IMR-90 (cell line): ENCODE measurements at regions not wholly inside any gene's neighbourhood (a gene's known extent, or its start where the extent isn't known, plus 50 kb on each side); places are given as distances from the start of the nearest gene placed in this dataset.

Source experiments
- ATAC-seq: fragments of 200-7000 bp; cut with Tn5 transposase; 2 replicates; pipeline ENCODE4 v1.9.1; 2020; ENCODE audit warnings: low read depth, mild to moderate bottlenecking, moderate library complexity
- BruUV-seq: library from RNA; stranded (reverse); fragments of 400-500 nt; replicated peaks from 2 replicates; lab custom pipeline; 2021; lab: Mats Ljungman, UMichigan
- CTCF ChIA-PET: fragments of 300-600 bp; formaldehyde crosslinking; extraction: SDS; loops from one replicate; lab custom pipeline; 2021; ENCODE audit warnings: antibody characterized with exemption; lab: Yijun Ruan, JAX
- POLR2A ChIA-PET: fragments of 300-600 bp; sonication (Branson Sonifier 250); formaldehyde crosslinking; loops from one replicate; lab custom pipeline; 2022; ENCODE audit warnings: antibody characterized with exemption; ENCODE audit not compliant: unreplicated experiment; lab: Charles Lee
- DNase-seq: peaks from one replicate; pipeline ENCODE4 v3.0.0; 2013
- H2AFZ ChIP-seq: replicated peaks from 2 replicates; pipeline ENCODE3; 2013; ENCODE audit warnings: low read length, mild to moderate bottlenecking; ENCODE audit not compliant: poor library complexity
- H2AK5ac ChIP-seq: 2 replicates; pipeline ENCODE4 v1.6.1; 2013; ENCODE audit warnings: low read depth, low read length, inconsistent platforms
- H2AK9ac ChIP-seq: replicated peaks from 2 replicates; pipeline ENCODE3; 2013; ENCODE audit warnings: mild to moderate bottlenecking, low read depth, low read length, moderate library complexity; ENCODE audit not compliant: poor library complexity
- H2BK120ac ChIP-seq: 2 replicates; pipeline ENCODE4 v1.6.1; 2013; ENCODE audit warnings: low read depth, low read length, inconsistent platforms
- H2BK15ac ChIP-seq: 3 replicates; pipeline ENCODE4 v1.6.1; 2013; ENCODE audit warnings: low read depth, low read length, inconsistent platforms
- H2BK20ac ChIP-seq: 2 replicates; pipeline ENCODE4 v1.6.1; 2013; ENCODE audit warnings: low read depth, mild to moderate bottlenecking, inconsistent platforms, low read length, moderate library complexity
- H2BK5ac ChIP-seq: 2 replicates; pipeline ENCODE4 v1.6.1; 2013; ENCODE audit warnings: mild to moderate bottlenecking, low read depth, low read length, inconsistent platforms; ENCODE audit not compliant: poor library complexity, severe bottlenecking
- H3K14ac ChIP-seq: replicated peaks from 2 replicates; pipeline ENCODE4 v1.6.1; 2013; ENCODE audit warnings: low read depth, low read length, inconsistent platforms
- H3K18ac ChIP-seq: 2 replicates; pipeline ENCODE4 v1.6.1; 2013; ENCODE audit warnings: low read depth, low read length, control low read depth
- H3K23ac ChIP-seq: 2 replicates; pipeline ENCODE4 v1.6.1; 2013; ENCODE audit warnings: low read depth, low read length, inconsistent platforms
- H3K27ac ChIP-seq: 2 replicates; pipeline ENCODE4 v1.5.1; 2013; ENCODE audit warnings: mild to moderate bottlenecking, control low read depth, low read length; ENCODE audit not compliant: insufficient read depth
- H3K27me3 ChIP-seq: 2 replicates; pipeline ENCODE4 v1.6.1; 2013; ENCODE audit warnings: low read length; ENCODE audit not compliant: control insufficient read depth, insufficient read depth
- H3K36me3 ChIP-seq: 2 replicates; pipeline ENCODE4 v1.6.1; 2013; ENCODE audit warnings: low read length, mixed read lengths; ENCODE audit not compliant: control insufficient read depth, insufficient read depth
- H3K4ac ChIP-seq: 2 replicates; pipeline ENCODE4 v1.6.1; 2013; ENCODE audit warnings: low read depth, low read length, inconsistent platforms
- H3K4me1 ChIP-seq: 2 replicates; pipeline ENCODE4 v1.6.1; 2013; ENCODE audit warnings: low read length, mixed read lengths; ENCODE audit not compliant: control insufficient read depth, insufficient read depth
- H3K4me2 ChIP-seq: 2 replicates; pipeline ENCODE4 v1.6.1; 2013; ENCODE audit warnings: low read depth, mild to moderate bottlenecking, control low read depth, low read length, moderate library complexity
- H3K4me3 ChIP-seq: 2 replicates; pipeline ENCODE4 v1.5.1; 2013; ENCODE audit warnings: low read depth, mild to moderate bottlenecking, control low read depth, low read length, moderate library complexity; ENCODE audit not compliant: insufficient read depth
- H3K56ac ChIP-seq: 2 replicates; pipeline ENCODE4 v1.6.1; 2013; ENCODE audit warnings: low read length, inconsistent platforms; ENCODE audit not compliant: insufficient read depth; ENCODE audit errors: extremely low read depth
- H3K79me1 ChIP-seq, 2 experiments: 2 replicates each; pipeline ENCODE4 v1.6.1; 2013; ENCODE audit warnings: low read length in 2 of 2, inconsistent platforms in 1 of 2, low read depth in 1 of 2
- H3K9ac ChIP-seq: 2 replicates; pipeline ENCODE4 v1.6.1; 2013; ENCODE audit warnings: low read depth, low read length, control low read depth
- H3K9me1 ChIP-seq: 2 replicates; pipeline ENCODE4 v1.6.1; 2013; ENCODE audit warnings: low read length, inconsistent platforms; ENCODE audit not compliant: insufficient read depth
- H3K9me3 ChIP-seq: 2 replicates; pipeline ENCODE4 v1.6.1; 2013; ENCODE audit warnings: low read length; ENCODE audit not compliant: control insufficient read depth, insufficient read depth
- H4K20me1 ChIP-seq: 2 replicates; pipeline ENCODE4 v1.6.1; 2013; ENCODE audit warnings: low read length, inconsistent platforms; ENCODE audit not compliant: insufficient read depth
- H4K5ac ChIP-seq: 2 replicates; pipeline ENCODE4 v1.6.1; 2013; ENCODE audit warnings: mild to moderate bottlenecking, low read depth, low read length, control low read depth
- H4K8ac ChIP-seq, 2 experiments: 2 replicates each; pipeline ENCODE4 v1.6.1; 2013; ENCODE audit warnings: low read depth in 2 of 2, low read length in 2 of 2, control low read depth in 1 of 2, inconsistent platforms in 1 of 2
- H4K91ac ChIP-seq: 2 replicates; pipeline ENCODE4 v1.6.1; 2013; ENCODE audit warnings: low read depth, low read length, inconsistent platforms; ENCODE audit not compliant: insufficient read depth
- FOS ChIP-seq: fragments of 150-350 bp; IDR thresholded peaks from 2 replicates; pipeline ENCODE4 v1.6.1; 2016; ENCODE audit warnings: low read depth, low read length
- MAFK ChIP-seq: IDR thresholded peaks from 2 replicates; pipeline ENCODE4 v1.6.1; 2012; ENCODE audit warnings: low read depth, low read length, improper control_type of control experiment
- NFE2L2 ChIP-seq: fragments of 150-350 bp; IDR thresholded peaks from 2 replicates; pipeline ENCODE4 v1.6.1; 2016; ENCODE audit warnings: low read depth, mild to moderate bottlenecking, low read length
- POLR2A ChIP-seq: IDR thresholded peaks from 2 replicates; pipeline ENCODE4 v1.6.1; 2012; ENCODE audit warnings: mild to moderate bottlenecking, low read depth, low read length
- WGBS, 2 experiments: methylation state at CpG; one replicate each; pipeline versions ENCODE4 v1.1.5 to v1.1.7; 2013; ENCODE audit warnings: missing lambda C conversion rate in 2 of 2; ENCODE audit not compliant: insufficient read length in 1 of 2; ENCODE audit errors: extremely low coverage in 2 of 2; 5-methylcytosine and 5-hydroxymethylcytosine counted together
- dilution Hi-C: fragments of 300-500 bp; cut with HindIII; formaldehyde crosslinking; loops from one replicate; pipeline ENCODE4 v1.14.3; 2018; ENCODE audit warnings: low sequenced_read_pairs; ENCODE audit not compliant: unreplicated experiment
- in situ Hi-C: fragments of 300-500 bp; cut with MboI; formaldehyde crosslinking; loops from 3 replicates; pipeline ENCODE4 v1.14.3; 2019; ENCODE audit warnings: low sequenced_read_pairs, inconsistent platforms, mixed read lengths
- intact Hi-C: fragments of 100-400 bp; cut with micrococcal nuclease; formaldehyde crosslinking; loops from 2 replicates; pipeline ENCODE4 v1.10.0; 2022

- Histone ChIP-seq H4K20me1 (no peaks in the 10 kb centered on the region), H3K9me3 (peaks cover 8% of the 10 kb centered on the region), H3K9me1 (no peaks in the 10 kb centered on the region), H2AK9ac (no peak overlapping the region), H3K36me3 (no peaks in the 10 kb centered on the region), H3K79me1 (no peaks in the 10 kb centered on the region), H3K27ac (no peak overlapping the region), H2BK5ac (no peak overlapping the region), H3K56ac (no peak overlapping the region), H2AFZ (no peak overlapping the region), H2AK5ac (no peak overlapping the region), H3K27me3 (no peaks in the 10 kb centered on the region), H2BK120ac (no peak overlapping the region), H4K91ac (no peak overlapping the region), H3K4me3 (no peak overlapping the region), H3K18ac (no peak overlapping the region), H3K4me1 (no peaks in the 10 kb centered on the region), H3K4me2 (no peak overlapping the region), H3K23ac (no peak overlapping the region), H4K8ac (no peak overlapping the region), H3K4ac (no peak overlapping the region), H2BK15ac (no peak overlapping the region), H2BK20ac (no peak overlapping the region), H3K14ac (no peak overlapping the region), H4K5ac (no peak overlapping the region), H3K9ac (no peak overlapping the region)
- dilution Hi-C loops (no loop called here), in situ Hi-C loops (no loop called here), intact Hi-C loops (no loop called here)
- no peak for ATAC-seq
- POLR2A ChIA-PET: no interaction called here
- BruUV-seq: no TSS peak
- CTCF ChIA-PET: no interaction called here
- DNase-seq: no peak
- no CpG with 5 or more reads among the region's 4 CpGs for WGBS, 2 experiments
- TF ChIP-seq NFE2L2: peak; percentile 78
- TF ChIP-seq POLR2A: no peak
- TF ChIP-seq MAFK: peak; percentile 98
- no peak for TF ChIP-seq FOS
Measured at GRCh38 chr12:127998988-127999387, 268.0 kb upstream of the TMEM132C start.
